LNCaP clone FGC (cell line): ENCODE measurements at regions not wholly inside any gene's neighbourhood (a gene's known extent, or its start where the extent isn't known, plus 50 kb on each side); places are given as distances from the start of the nearest gene placed in this dataset.
A peak's percentile ranks its signal among the peaks of the same experiment; 100 is the strongest.
"Not testable (repeated sequence)": the region's sequence is repeated elsewhere in the genome, so short reads cannot be mapped to it uniquely, and the experiment has no call there.

Experiments used
- DNase-seq: peaks from one replicate; pipeline ENCODE4 v3.0.0-alpha.2; 2011; ENCODE audit warnings: low read depth
- H3K4me3 ChIP-seq: 2 replicates; pipeline ENCODE4 v1.5.1; 2011; ENCODE audit warnings: mild to moderate bottlenecking, low read depth, low read length, control low read depth
- CTCF ChIP-seq: IDR thresholded peaks from 2 replicates; pipeline ENCODE4 v1.5.1; 2012; ENCODE audit warnings: mild to moderate bottlenecking; ENCODE audit not compliant: control insufficient read depth, insufficient read depth; ENCODE audit errors: extremely low read depth

DNA sequence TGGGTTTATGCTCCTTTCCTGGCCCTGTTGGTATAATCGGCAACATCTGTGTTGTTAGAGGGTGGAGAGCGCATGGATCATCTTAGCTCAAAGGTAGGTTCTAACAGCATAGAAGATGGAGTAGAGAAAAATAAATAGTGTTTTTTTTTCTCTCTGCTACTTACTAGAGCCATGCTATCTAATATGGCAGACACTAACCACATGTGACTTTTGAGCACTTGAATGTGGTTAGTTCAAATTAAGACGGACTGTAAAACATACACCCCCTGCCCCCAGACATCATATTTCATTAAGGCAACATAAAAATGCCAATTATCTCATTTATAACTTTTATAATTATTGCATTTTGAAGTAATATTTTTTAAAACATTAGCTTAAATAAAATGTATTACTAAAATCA lies 525.1 kb downstream of the KIF20B start:
- TF ChIP-seq CTCF: no peak
- no peak overlapping the region for H3K4me3 ChIP-seq
- no peak for DNase-seq

GRCh38 chr10:90227217-90227656 lies 525.8 kb downstream of the KIF20B start:
- DNase-seq: no peak
- no peak overlapping the region for H3K4me3 ChIP-seq
- TF ChIP-seq CTCF: no peak

- no peak for TF ChIP-seq CTCF
- H3K4me3 ChIP-seq: no peak overlapping the region
- no peak for DNase-seq
Observed at GRCh38 chr10:90227786-90228185, 526.4 kb downstream of the KIF20B start.

DNA sequence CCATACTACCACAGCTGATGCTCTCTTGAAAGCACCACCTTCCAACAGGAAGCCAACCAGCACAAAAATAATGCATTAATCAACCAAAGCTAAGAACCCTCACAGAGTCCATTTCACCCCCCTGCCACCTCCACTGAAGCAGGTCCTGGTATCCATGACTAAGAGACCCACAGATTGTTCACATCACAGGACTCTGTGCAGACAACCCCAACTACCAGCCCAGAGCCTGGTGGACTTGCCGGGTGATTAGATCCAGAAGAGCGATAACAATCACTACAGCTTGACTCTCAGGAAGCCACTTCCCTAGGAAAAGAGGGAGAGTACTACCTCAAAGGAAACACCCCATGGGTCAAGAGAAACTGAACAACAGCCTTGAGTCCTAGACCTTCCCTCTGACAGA lies 528.1 kb downstream of the KIF20B start:
- TF ChIP-seq CTCF: no peak
- H3K4me3 ChIP-seq: no peak overlapping the region
- DNase-seq: no peak

DNA sequence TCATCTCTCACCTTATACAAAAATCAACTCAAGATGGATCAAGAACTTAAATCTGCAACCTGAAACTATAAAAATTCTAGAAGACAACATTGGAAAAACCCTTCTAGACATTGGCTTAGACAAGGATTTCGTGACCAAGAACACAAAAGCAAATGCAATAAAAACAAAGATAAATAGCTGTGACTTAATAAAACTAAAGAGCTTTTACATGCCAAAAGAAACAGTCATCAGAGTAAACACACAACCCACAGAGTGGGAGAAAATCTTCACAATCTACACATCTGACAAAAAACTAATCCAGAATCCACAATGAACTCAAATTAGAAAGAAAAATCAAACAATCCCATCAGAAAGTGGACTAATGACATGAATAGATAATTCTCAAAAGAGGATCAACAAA lies 532.4 kb downstream of the KIF20B start:
- not testable (repeated sequence) for H3K4me3 ChIP-seq
- DNase-seq: peak; percentile 23

DNA sequence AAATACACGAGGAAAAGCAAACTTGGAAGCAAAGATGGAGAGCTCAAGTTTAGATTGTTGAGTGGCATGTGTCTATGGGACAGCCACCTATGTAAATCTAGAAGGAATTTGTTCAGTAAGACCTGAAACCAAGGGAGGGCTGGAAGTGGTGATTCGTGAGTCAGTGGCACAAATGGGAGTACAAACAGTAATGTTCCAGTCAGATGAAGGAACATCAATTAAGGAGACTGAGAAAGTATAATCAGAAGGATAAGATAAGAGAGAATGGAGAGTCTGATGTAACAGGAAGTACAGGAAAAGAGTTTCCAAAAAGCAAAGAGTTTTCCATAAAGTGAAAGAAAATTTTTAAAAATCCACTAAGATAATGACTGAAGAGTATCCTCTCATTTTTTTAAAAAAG lies 544.2 kb downstream of the KIF20B start:
- no peak for DNase-seq
- H3K4me3 ChIP-seq: no peak overlapping the region
- no peak for TF ChIP-seq CTCF

GRCh38 chr10:90250784-90251183 lies 549.4 kb downstream of the KIF20B start:
- DNase-seq, H3K4me3 ChIP-seq: not testable (repeated sequence)

DNA sequence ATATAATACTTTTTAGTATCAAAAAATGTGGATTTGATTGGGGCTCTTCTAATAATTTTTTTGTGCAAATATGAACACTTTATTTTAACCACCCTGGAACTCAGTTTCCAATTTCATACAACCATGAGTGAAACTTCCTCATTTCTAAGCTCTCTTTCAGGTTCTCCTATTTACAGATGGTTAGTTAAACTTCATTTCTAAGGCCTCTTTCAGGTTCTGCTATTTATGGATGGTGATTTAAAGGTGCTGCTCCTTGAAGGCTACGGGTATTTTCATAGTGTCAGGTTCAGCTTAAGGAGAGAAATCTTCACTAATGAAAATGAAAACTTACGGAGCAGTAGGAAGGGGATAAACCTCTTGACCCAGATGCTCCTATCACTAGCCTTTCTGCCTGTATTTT lies 568.3 kb downstream of the KIF20B start:
- H3K4me3 ChIP-seq: no peak overlapping the region
- no peak for TF ChIP-seq CTCF
- no peak for DNase-seq
